ENCODE measurements at regions not wholly inside any gene's neighbourhood (a gene's known extent, or its start where the extent isn't known, plus 50 kb on each side); places are given as distances from the start of the nearest gene placed in this dataset.

- ATAC-seq = no peak
- TF ChIP-seq SNAI2 (CRISPR knock-in tag; IDR thresholded peaks at IDR 0.05) = no peak
- no peak for TF ChIP-seq OSR1 (CRISPR knock-in tag; IDR thresholded peaks at IDR 0.05)
- no peak for TF ChIP-seq ZC3H10 (CRISPR knock-in tag; IDR thresholded peaks at IDR 0.05)
- no peak for TF ChIP-seq TOX (CRISPR knock-in tag; IDR thresholded peaks at IDR 0.05; ENCODE audit: borderline replicate concordance)
- no peak for TF ChIP-seq GLIS3 (CRISPR knock-in tag; IDR thresholded peaks at IDR 0.05)
- no peak for TF ChIP-seq PPARA (CRISPR knock-in tag; IDR thresholded peaks at IDR 0.05; ENCODE audit: borderline replicate concordance)
- TF ChIP-seq ZNF565 (CRISPR knock-in tag; conservative IDR thresholded peaks at IDR 0.05; ENCODE audit: low read depth) = no peak
- TF ChIP-seq BACH2 (CRISPR knock-in tag; IDR thresholded peaks at IDR 0.05; ENCODE audit: borderline replicate concordance) = no peak
- no peak for TF ChIP-seq TCF4 (CRISPR knock-in tag; IDR thresholded peaks at IDR 0.05; ENCODE audit: borderline replicate concordance)
- no peak for TF ChIP-seq CREB5 (CRISPR knock-in tag; IDR thresholded peaks at IDR 0.05; ENCODE audit: low read depth)
- TF ChIP-seq POU6F1 (CRISPR knock-in tag; IDR thresholded peaks at IDR 0.05; ENCODE audit: borderline replicate concordance, low read depth) = no peak
- no peak for TF ChIP-seq ZNF70 (CRISPR knock-in tag; IDR thresholded peaks at IDR 0.05)
- no peak for TF ChIP-seq CSDC2 (CRISPR knock-in tag; IDR thresholded peaks at IDR 0.05)
Observed at GRCh38 chr2:147425437-147426029, 419.3 kb upstream of the ACVR2A start.

GRCh38 chr2:147424766-147425165 lies 420.1 kb upstream of the ACVR2A start:
- ATAC-seq = no peak
- TF ChIP-seq OSR1 (CRISPR knock-in tag; IDR thresholded peaks at IDR 0.05) (no peak), TSHZ2 (CRISPR knock-in tag; IDR thresholded peaks at IDR 0.05) (no peak), PATZ1 (CRISPR knock-in tag; IDR thresholded peaks at IDR 0.05; ENCODE audit: borderline replicate concordance) (no peak), GLIS3 (CRISPR knock-in tag; IDR thresholded peaks at IDR 0.05) (no peak), ZNF8 (CRISPR knock-in tag; IDR thresholded peaks at IDR 0.05) (no peak), ARNTL (CRISPR knock-in tag; IDR thresholded peaks at IDR 0.05; ENCODE audit: borderline replicate concordance, low read depth) (no peak), ZC3H10 (CRISPR knock-in tag; IDR thresholded peaks at IDR 0.05) (no peak), PPARA (CRISPR knock-in tag; IDR thresholded peaks at IDR 0.05; ENCODE audit: borderline replicate concordance) (no peak), POU6F1 (CRISPR knock-in tag; IDR thresholded peaks at IDR 0.05; ENCODE audit: borderline replicate concordance, low read depth) (no peak)

GRCh38 chr2:147420947-147421675 lies 423.7 kb upstream of the ACVR2A start:
- ATAC-seq = no peak
- no peak for TF ChIP-seq PATZ1 (CRISPR knock-in tag; IDR thresholded peaks at IDR 0.05; ENCODE audit: borderline replicate concordance)
- TF ChIP-seq ZFP30 (CRISPR knock-in tag; IDR thresholded peaks at IDR 0.05) = no peak
